ENCODE measurements at regions not wholly inside any gene's neighbourhood (a gene's known extent, or its start where the extent isn't known, plus 50 kb on each side); places are given as distances from the start of the nearest gene placed in this dataset.
"Not testable (repeated sequence)": the region's sequence is repeated elsewhere in the genome, so short reads cannot be mapped to it uniquely, and the experiment has no call there.

DNA sequence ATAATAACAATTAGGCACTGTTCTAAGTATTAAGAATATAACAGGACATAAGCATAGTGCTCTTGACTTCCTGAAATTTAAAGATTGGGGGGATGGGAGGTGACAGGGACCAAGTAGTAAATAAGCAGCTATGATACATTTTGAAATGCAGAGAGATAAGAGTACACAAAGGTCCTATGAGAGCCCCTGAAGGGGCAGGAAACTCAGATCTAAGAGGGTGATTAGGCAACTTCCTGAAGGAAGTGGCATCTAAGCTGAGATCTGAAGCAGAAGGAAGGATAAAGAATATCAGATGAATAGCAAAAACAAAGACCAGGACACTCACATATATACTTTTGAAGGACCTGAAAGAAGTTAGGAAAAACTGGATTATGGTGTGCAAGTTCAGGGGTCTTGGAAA lies 415.2 kb upstream of the FRG2C start:
- DNase-seq, result no peak

DNA sequence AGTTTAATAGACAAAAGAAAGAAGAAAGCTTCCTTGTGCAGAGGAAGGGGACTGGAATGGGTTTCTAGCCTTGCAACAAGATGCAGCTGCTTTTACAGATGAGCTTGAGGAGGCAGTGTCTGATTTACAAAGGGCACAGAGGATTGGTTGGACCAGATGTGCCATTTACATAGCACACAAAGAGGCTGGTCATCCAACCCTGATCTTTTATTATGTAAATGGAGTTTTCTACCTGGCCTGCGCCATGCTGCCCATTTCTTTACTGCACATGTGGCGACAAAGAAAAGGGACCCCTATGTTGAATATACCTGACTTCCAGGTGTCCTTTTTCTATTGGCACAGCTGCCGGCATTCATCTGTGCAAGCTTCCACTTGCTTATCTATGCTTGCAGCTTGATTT lies 409.4 kb upstream of the FRG2C start:
- no peak for DNase-seq

DNA sequence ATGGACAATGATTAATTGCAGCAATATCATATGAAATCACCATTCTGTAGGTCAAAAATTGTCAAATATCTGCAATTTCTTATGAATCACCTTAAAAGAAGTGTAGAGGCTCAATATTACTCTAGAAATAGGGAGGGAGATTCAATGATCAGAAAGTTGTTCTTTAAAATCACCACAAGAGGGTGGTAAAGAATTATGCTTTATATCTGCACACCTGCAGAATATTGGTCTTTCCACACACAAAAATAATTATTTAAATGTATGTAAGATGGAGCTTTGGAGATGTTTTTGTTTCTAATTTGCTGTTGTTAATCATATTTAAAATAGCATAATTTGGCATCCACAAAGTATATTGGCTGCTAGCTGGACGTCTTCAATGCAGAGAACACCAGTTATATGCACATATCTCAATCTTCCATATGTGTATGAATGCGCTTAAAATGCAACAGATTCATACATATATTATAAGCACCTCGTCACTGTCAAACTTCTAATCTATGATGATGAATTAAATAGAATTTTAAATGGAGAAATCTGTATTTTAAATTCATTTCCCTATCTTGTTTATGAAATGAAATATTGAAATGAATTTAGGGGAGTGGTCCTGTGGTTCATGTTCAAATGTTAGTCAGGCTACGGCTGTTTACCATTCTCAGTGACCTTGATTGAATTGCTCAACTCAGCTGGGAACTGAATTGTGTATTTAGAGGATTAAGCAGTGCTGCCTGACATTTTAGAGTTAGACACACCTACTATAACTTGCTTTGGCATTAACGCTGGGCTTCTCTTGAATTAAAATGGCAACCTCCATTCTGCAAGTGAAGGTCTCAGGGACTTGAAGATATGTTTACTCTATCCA lies 405.1 kb upstream of the FRG2C start:
- peak; percentile 5 for DNase-seq

DNA sequence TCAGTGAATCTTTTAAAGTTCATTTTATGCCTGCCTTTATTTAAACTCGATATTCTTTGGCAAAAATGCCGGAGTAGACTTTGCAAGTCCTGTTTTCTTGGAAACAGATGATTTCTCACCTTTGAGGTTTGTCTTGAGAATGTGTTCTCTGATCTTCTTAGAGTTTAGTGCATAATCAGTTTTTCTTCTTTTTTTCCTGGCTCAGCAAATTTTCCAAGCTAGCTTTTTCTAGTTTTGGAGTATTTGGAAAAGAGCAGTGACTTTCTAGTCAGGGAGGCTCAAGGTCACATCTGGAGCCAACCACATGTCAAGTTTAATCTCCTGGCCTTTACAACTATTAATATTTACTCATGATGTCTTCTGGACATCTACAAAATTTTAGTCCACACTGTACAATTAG lies 403.2 kb upstream of the FRG2C start:
- not testable (repeated sequence) for DNase-seq

DNA sequence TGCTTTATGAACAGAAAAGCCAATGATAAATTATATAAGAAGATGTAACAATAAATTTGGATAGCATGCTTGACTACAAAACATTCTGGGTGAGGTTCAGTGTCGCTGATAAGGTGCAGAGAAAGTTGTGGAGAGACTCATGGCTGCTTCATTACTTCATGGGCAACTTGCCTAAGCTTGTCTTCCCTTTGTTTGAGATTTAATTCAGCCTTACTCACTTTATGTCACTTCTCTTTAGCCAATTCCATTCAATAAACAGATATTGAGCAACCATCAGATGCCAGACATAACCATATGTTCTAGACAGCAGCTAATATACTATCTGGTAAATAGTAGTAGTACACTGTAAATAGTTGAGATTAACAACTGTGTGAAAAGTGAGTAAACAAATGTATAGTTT lies 401.5 kb upstream of the FRG2C start:
- DNase-seq, result no peak

DNA sequence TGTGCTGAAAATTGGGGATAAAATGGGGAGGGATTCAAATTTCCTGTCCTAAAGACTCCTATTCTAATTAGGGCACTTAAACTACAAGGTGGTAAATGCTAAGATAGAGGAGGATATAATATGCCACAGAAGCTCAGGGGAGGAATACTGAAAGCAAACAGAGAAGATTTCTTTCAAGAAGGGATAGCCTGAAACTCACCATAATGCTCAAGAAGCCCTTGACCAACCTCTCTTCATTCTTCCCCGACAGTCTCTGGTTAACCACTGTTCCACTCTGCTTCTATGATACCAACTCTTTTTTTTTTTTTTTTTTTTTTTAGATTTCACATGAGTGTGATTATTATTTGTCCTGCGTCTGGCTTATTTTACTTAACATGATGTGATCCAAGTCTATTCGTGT lies 398.2 kb upstream of the FRG2C start:
- DNase-seq, result no peak

DNA sequence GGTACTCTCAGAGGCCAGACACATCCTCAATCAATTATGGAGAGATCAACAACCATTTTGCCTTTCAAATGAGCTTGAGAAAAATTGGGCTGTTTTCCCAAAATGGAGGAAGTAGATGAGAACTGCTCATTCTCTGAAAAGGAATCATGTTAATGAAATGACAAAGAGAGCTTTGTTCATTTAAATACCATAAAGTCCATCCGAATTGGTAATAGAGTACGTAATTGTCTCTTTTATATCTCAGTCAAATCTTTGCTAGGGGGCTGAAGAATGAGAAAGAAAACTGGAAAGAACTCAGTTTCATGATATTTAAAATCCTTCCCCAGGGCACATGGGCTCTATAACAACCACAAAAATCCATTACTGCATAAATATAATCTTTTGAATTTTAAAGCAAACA lies 395.6 kb upstream of the FRG2C start:
- not testable (repeated sequence) for DNase-seq

DNA sequence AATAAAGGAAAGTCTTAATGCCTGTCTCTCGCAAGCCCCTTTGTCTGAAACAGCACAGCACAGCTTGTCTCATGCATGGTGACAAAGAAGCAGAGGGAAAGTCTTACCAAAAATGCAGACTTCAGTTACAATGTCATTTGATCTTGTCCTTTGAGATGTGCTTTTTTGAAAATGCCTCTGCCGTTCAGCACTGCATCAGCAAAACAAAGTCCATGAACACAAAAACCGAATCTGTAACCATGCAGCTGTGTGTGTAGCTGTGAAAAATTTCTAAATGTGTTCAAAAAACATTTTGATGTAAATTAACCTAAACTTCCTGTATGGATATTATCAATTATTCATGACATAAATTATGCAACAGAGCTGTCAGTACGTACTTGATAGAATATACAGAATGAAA lies 391.9 kb upstream of the FRG2C start:
- DNase-seq, result not testable (repeated sequence)

DNA sequence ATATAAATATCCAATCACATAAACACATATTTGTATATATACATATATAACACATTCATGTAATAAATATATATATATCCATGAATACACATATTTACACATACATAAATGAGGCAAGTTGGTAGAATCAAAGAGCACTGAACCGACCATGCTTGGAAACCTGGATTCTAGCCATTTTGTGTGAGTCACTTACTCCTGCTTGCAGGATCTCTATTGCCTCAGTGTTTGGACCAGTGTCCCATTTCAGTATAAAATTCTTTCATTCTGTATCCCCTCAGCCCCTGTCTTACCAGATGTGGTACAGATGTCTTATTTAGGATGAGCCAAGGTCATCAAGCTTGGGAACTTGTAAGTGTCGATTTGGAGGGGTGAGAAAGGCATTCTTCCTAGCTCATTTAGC lies 391.4 kb upstream of the FRG2C start:
- no peak for DNase-seq

DNA sequence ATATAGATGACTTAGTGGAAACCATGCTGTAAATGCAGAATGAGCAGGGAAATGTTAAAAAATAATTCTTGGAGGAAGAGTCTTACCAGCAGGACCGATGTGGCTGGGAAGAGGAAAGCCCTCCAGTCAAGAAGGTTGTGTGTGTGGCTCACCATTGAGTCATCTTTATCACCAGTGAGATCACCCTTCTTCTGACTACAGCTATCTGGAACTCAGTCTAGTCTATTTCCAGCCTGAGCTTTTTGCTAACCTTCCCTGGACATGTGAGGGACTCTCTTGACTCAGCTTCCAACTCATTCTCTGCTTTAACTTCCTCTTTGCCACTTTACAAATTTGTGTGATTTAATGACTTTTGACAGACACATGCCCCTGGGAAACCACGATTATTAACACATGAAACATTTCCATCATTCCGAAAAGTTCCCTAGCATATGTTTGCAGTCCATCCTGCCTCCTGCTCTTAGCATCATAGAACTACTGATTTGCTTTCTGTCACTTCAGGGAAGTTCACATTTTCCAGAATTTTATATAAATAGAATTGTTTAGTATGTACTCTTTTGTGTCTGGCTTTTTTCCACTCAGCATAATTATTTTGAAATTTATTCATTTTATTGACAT lies 378.5 kb upstream of the FRG2C start:
- DNase-seq, result not testable (repeated sequence)

DNA sequence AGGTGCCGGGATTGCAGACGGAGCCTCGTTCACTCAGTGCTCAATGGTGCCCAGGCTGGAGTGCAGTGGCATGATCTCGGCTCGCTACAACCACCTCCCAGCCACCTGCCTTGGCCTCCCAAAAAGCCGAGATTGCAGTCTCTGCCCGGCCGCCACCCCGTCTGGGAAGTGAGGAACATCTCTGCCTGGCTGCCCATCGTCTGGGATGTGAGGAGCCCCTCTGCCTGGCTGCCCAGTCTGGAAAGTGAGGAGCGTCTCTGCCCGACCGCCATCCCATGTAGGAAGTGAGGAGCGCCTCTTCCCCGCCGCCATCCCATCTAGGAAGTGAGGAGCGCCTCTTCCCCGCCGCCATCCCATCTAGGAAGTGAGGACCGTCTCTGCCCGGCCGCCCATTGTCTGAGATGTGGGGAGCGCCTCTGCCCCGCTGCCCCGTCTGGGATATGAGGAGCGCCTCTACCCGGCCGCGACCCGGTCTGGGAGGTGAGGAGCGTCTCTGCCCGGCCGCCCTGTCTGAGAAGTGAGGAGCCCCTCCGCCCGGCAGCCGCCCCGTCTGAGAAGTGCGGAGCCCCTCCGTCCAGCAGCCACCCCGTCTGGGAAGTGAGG lies 375.1 kb upstream of the FRG2C start:
- not testable (repeated sequence) for DNase-seq

DNA sequence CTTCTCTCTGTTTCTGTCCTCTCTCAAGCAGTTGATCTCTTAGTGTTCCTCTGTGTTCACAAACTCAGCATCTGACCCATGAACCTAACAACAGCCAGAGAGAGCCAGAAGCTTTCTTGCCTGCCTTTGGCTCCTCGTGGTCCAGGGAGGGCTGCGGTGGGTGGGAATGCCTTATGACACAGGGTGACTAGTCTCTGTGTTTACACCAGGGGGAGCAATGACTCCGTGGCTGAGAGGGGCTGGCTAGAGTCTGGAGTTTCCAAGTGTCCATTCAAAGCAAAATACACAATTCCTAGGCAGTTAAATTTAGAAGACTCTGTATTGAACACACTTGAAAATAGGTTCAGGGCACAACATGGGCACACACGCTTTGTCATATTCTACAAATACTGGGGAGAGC lies 370.0 kb upstream of the FRG2C start:
- DNase-seq, result no peak

DNA sequence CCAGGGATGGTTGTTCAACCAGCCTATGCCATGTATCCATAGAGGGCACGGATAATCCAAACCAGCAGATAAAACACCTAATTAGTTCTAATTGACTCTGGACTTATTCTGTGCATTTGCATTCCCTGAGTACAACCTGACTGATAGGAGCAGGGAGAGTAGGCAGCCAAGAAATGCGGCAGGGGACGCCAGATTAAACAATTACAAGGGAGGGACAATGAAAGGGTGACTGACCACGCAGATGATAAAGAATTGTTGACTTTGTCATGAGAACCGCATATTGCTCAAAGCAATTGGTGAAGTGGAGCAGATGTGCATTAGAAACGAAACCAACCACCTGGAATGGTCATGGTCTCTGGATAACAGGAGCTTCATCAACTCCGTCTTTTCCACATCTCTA lies 369.1 kb upstream of the FRG2C start:
- no peak for DNase-seq

DNA sequence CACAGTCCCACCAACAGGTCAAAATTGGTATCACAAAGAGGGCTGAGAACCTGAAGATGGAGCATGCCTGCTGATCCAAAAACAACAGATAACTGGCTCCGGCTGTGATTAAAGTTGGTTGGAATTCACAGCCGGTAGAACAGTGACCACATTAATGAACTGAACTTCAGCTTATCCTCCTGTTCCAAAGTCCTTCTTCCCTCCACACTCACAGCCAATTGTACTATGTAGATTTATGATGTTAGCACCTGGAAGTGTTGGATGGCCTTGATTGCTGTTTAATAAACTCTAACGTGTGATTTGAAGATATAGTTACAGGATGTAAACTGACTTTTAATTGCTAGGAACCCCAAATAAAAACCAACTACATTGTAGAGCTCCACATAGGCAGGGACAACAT lies 367.3 kb upstream of the FRG2C start:
- DNase-seq, result no peak

DNA sequence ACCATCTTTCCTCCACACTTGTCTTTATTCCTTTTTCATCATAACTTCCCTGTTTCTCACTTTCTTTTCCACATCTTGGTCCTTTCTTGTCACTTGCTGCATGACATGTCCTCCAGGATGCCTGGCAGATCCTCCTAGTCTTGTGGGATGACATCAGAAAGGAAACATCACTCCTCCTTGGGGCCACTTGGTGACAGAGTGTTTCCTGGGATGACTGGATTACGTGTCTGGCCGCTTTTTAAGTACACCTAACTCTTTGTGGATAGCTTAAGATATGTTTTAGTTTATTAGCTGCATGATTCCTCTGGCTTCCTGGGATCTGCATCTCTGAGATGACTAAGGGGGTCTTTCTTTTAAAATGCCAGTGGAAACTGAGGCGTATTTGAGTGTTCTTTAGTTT lies 363.5 kb upstream of the FRG2C start:
- DNase-seq, result no peak

DNA sequence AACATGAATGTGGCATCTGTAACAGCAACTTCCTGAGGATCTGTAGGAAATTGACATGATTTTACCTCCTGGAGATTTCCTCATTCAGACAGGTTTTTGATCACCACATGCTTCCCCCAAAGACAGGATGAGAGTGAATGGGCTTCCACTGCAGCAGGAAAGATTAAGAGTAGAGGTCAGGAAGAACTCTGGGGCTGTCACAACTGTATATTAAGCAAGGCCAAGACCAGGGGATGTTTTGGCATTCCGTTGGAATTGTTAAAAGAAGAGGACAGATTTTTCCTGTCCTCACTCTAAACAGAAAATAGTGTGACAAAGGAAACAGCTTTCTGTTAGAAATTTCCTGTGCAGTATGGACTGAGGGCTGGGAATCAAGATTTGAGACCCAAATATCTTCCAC lies 363.1 kb upstream of the FRG2C start:
- not testable (repeated sequence) for DNase-seq

DNA sequence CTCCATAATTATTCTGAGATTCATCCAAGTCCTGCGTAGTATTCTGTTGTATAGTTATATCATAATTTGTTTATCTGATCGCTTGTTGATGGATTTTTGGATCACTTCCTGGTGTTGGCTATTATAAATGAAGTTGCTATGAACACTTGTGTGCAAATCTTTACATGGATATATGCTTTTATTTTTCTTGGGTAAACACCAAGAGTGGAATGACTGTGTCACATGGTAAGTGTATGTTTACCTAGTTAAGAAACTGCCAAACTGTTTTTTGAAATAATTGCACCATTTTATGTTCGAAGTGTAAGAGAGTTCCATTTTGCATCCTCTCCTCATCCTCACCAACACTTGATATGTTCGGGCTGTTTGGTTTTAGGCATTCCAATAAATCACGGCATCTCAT lies 360.4 kb upstream of the FRG2C start:
- no peak for DNase-seq

DNA sequence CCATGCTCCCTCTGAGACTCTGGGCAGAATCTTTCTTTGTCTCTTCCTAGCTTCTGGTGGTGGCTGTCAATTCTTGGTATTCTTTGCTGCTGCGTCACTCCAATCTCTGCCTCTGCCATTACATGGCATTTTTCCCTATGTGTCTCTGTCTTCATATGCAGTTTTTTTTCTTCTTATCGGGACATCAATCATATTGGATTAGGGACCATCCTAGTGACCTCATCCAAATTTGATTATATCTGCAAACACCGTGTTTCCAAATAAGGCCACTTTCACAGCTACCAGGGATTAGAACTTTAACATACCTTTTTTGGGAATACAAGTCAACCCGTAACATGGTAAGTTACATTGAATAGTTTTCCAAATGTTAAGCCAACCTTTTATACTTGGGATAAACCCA lies 358.2 kb upstream of the FRG2C start:
- DNase-seq, result no peak

DNA sequence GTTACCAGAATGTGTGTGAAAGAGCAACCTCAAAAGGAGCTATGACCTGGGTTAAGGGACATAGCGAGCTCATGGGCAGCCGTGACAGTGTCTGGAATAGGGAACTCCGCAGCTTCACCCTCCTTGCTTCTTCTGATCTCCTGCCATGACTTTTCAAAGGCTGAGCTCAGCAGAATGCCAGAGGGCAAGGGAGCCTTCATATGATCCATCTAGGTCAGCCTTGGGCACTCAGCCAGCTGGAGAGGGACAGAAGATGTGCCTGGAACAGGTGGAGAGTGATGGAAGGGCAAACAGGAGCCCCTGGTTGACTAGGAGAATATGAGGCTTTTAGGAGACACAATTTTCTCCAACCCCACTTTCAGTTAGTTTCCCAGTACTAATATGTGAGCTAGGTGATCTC lies 352.8 kb upstream of the FRG2C start:
- not testable (repeated sequence) for DNase-seq

DNA sequence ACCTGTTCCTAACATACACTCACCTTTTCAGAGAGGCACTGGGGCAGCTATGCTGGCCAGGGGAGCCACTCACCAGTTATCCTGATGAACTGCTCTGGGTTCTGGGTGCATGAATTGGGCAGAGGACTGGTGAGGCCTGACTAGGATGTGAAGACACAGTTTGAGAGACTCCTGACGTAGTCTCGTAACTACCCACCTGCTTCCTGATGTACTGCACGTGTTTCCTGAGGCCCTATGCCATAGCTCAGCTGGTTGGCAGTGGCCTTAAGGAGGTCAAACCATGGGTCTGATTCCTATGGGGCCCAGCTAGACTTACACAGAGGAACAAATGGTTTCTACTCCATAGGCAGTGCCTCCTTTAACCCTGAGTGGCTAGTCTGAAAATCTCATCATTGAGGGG lies 351.7 kb upstream of the FRG2C start:
- DNase-seq, result not testable (repeated sequence)

DNA sequence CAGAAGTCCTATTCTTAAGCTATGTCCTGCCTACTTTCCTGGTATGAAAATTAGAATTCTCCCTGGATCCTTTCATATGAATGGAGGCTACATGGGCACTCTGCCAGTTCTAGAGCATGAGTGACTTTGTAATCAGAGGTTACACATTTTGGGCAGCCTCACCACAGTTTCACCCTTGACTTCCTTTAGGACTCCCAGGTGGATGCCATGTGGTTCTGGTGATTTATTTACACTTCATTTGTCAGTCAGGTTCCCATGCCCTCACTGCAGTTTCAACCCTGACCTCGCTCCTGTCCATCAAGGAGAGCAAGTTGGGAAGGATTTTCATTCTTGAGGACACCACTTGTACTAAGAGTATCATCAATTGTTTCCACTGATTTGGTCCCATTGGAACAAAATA lies 344.4 kb upstream of the FRG2C start:
- DNase-seq, result not testable (repeated sequence)

DNA sequence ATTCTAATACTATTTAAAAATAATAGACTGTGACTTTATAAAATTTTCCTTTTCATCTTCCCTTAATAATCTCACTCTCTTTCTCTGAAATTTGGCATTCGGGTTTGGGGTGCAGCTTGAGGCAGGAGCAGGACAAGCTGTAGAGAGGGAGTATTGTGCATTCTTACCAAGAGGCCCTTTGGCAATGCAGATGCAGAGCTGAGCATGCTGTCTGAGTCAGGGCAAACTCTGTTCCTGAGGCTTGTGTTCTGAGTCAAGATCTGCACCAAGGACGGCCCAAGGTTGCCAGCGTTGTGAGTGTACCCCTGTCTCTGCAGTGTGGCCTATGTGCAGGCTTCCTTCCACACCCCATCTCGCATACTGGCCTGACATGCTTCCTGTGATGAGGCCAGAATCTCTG lies 343.8 kb upstream of the FRG2C start:
- DNase-seq, result no peak

DNA sequence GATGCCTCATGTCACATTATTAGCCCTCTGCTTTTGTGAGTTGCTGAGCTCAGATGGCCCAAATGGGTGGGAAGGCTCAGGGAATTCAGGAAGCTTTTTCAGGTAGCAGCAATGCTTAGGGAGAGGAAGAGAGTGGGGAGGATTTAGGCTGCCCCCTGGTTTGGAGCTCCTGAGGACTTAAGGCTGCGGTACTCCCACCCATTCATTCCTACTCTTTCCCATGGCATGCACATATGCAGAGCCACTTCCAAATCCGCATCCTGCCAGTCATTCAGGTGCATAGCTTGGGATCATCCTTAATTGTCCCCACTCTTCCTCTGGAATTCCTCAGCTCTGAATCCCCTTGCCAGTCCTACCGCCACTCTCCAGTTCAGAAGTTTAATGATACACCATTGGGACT lies 343.1 kb upstream of the FRG2C start:
- DNase-seq, result no peak

DNA sequence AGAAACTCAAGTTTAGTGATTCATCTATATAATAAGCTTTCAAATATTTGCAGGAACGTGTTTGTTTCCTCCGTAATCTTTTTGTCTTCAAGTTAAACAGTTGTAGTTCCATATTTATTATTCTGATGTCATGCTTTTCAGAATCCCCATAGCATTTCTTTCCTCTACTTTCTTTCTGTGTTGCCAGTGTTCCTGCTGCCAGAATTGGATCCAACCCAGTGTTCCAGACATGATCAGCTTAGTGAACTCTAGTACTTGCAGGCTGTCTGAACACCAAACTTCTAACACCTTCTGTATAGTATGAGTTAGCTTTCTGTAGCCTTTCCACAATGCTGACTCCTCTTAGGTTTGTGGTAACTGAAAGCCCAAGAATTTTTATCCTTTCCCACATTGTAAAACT lies 340.2 kb upstream of the FRG2C start:
- not testable (repeated sequence) for DNase-seq
